PC-3 (cell line): ENCODE measurements at regions not wholly inside any gene's neighbourhood (a gene's known extent, or its start where the extent isn't known, plus 50 kb on each side); places are given as distances from the start of the nearest gene placed in this dataset.

ENCODE experiments used
- ATAC-seq: fragments of 200-7000 bp; cut with Tn5 transposase; 2 replicates; pipeline ENCODE4 v1.9.1; 2020; ENCODE audit warnings: mild to moderate bottlenecking, moderate library complexity
- BruUV-seq: library from RNA; stranded (reverse); fragments of 400-500 nt; replicated peaks from 2 replicates; lab custom pipeline; 2021; lab: Mats Ljungman, UMichigan
- CTCF ChIA-PET: fragments of 300-600 bp; sonication (Branson Sonifier 250); formaldehyde crosslinking; loops from one replicate; lab custom pipeline; 2022; ENCODE audit warnings: antibody characterized with exemption; lab: Charles Lee
- POLR2A ChIA-PET: fragments of 300-600 bp; sonication (Branson Sonifier 250); formaldehyde crosslinking; loops from one replicate; lab custom pipeline; 2022; ENCODE audit warnings: antibody characterized with exemption; ENCODE audit not compliant: unreplicated experiment; lab: Charles Lee
- DNase-seq: peaks from one replicate; pipeline ENCODE4 v3.0.0-alpha.2; 2015
- H2AFZ ChIP-seq: fragments of 300-600 bp; sonication (generic); 2 replicates; pipeline ENCODE4 v1.6.0; 2016; ENCODE audit warnings: antibody characterized with exemption, low read length
- H3F3A ChIP-seq: fragments of 300-600 bp; sonication (generic); one replicate; pipeline ENCODE4 v1.6.0; 2017; ENCODE audit warnings: antibody characterized with exemption, low read length, control low read depth, mild to moderate bottlenecking; ENCODE audit not compliant: unreplicated experiment
- H3K27ac ChIP-seq: fragments of 300-600 bp; sonication (generic); 2 replicates; pipeline ENCODE4 v1.5.1; 2016; ENCODE audit warnings: mild to moderate bottlenecking, low read length
- H3K27me3 ChIP-seq: fragments of 300-600 bp; sonication (generic); 2 replicates; pipeline ENCODE4 v1.6.1; 2016; ENCODE audit warnings: low read length, mixed read lengths
- H3K36me3 ChIP-seq: fragments of 300-600 bp; sonication (generic); 2 replicates; pipeline ENCODE4 v1.6.1; 2016; ENCODE audit warnings: low read depth, mixed run types, low read length, mixed read lengths
- H3K4me1 ChIP-seq: fragments of 300-600 bp; sonication (generic); 2 replicates; pipeline ENCODE4 v1.5.1; 2016; ENCODE audit warnings: low read length; ENCODE audit not compliant: insufficient read depth
- H3K4me2 ChIP-seq: fragments of 300-600 bp; sonication (generic); 2 replicates; pipeline ENCODE4 v1.6.0; 2016; ENCODE audit warnings: low read length
- H3K4me3 ChIP-seq: fragments of 300-600 bp; sonication (generic); 2 replicates; pipeline ENCODE4 v1.5.1; 2016; ENCODE audit warnings: mild to moderate bottlenecking, low read length, mixed read lengths
- H3K79me2 ChIP-seq: fragments of 300-600 bp; sonication (generic); 2 replicates; pipeline ENCODE4 v1.6.1; 2017; ENCODE audit warnings: low read length, mixed read lengths
- H3K9ac ChIP-seq: fragments of 300-600 bp; sonication (generic); 2 replicates; pipeline ENCODE4 v1.6.0; 2016; ENCODE audit warnings: mild to moderate bottlenecking, low read length
- H3K9me2 ChIP-seq: fragments of 300-600 bp; sonication (generic); replicated peaks from 2 replicates; pipeline ENCODE4 v1.6.1; 2016; ENCODE audit warnings: mixed run types, low read length, mixed read lengths
- H3K9me3 ChIP-seq: fragments of 300-600 bp; sonication (generic); 2 replicates; pipeline ENCODE4 v1.6.1; 2016; ENCODE audit warnings: low read length, mixed read lengths
- H4K20me1 ChIP-seq: fragments of 300-600 bp; sonication (generic); 2 replicates; pipeline ENCODE4 v1.6.1; 2016; ENCODE audit warnings: low read length, mixed read lengths
- CTCF ChIP-seq: fragments of 300-600 bp; sonication (generic); conservative IDR thresholded peaks from 2 replicates; pipeline ENCODE4 v1.5.1; 2017; ENCODE audit warnings: antibody characterized with exemption, low read depth, mild to moderate bottlenecking, low read length
- EZH2 ChIP-seq: fragments of 300-600 bp; sonication (generic); IDR thresholded peaks from one replicate; pipeline ENCODE4 v1.6.1; 2017; ENCODE audit warnings: antibody characterized with exemption, mild to moderate bottlenecking, low read length; ENCODE audit not compliant: unreplicated experiment
- EZH2phosphoT487 ChIP-seq: fragments of 300-600 bp; sonication (generic); IDR thresholded peaks from 2 replicates; pipeline ENCODE4 v1.6.1; 2018; ENCODE audit warnings: mild to moderate bottlenecking, antibody characterized with exemption, low read length, borderline replicate concordance
- intact Hi-C: fragments of 100-400 bp; cut with micrococcal nuclease; formaldehyde crosslinking; loops from 2 replicates; pipeline ENCODE4 v1.9.0; 2023

GRCh38 chr6:100172322-100172713 is 178.3 kb upstream of the MCHR2 start:
- no peak for TF ChIP-seq EZH2
- no peak for TF ChIP-seq CTCF
- TF ChIP-seq EZH2phosphoT487: no peak
- no peaks in the 10 kb centered on the region for H4K20me1 ChIP-seq
- H3K79me2 ChIP-seq: no peaks in the 10 kb centered on the region
- H2AFZ ChIP-seq: no peak overlapping the region
- H3K9ac ChIP-seq: no peak overlapping the region
- no peaks in the 10 kb centered on the region for H3K9me2 ChIP-seq
- no peaks in the 10 kb centered on the region for H3K27me3 ChIP-seq
- ChIA-PET CTCF (no interaction called here), POLR2A (no interaction called here)
- no peak overlapping the region for H3K4me3 ChIP-seq
- no peaks in the 10 kb centered on the region for H3F3A ChIP-seq
- intact Hi-C loops: loop anchor here (10.0 kb wide), 1 partner anchor 212 kb away; no protein-coding TSS in a partner anchor
- H3K27ac ChIP-seq: no peak overlapping the region
- peaks cover 31% of the 10 kb centered on the region for H3K4me1 ChIP-seq
- BruUV-seq: no TSS peak
- H3K4me2 ChIP-seq: no peak overlapping the region
- no peak for ATAC-seq
- no peak for DNase-seq
- H3K36me3 ChIP-seq: no peaks in the 10 kb centered on the region
- H3K9me3 ChIP-seq: no peaks in the 10 kb centered on the region

- DNase-seq (no peak), ATAC-seq (no peak)
- no TSS peak for BruUV-seq
- Histone ChIP-seq H3K36me3 (no peaks in the 10 kb centered on the region), H3K9ac (no peak overlapping the region), H3K9me2 (no peaks in the 10 kb centered on the region), H3K4me2 (no peak overlapping the region), H3K27me3 (no peaks in the 10 kb centered on the region), H2AFZ (no peak overlapping the region), H3K4me1 (peaks cover 25% of the 10 kb centered on the region), H3K4me3 (no peak overlapping the region), H3K27ac (no peak overlapping the region), H3F3A (no peaks in the 10 kb centered on the region), H4K20me1 (no peaks in the 10 kb centered on the region), H3K79me2 (no peaks in the 10 kb centered on the region), H3K9me3 (no peaks in the 10 kb centered on the region)
- intact Hi-C loops: loop anchor here (10.0 kb wide), 1 partner anchor 213 kb away; no protein-coding TSS in a partner anchor
- ChIA-PET CTCF (no interaction called here), POLR2A (interaction anchor here (0.5 kb wide), 1 partner anchor 96 kb away, joined by 5 read pairs; no protein-coding TSS in a partner anchor)
- no peak for TF ChIP-seq EZH2phosphoT487
- TF ChIP-seq EZH2: no peak
- TF ChIP-seq CTCF: no peak
Measured at GRCh38 chr6:100171533-100172321, 177.7 kb upstream of the MCHR2 start.

- Histone ChIP-seq H3K4me1 (no peaks in the 10 kb centered on the region), H3K4me3 (no peak overlapping the region), H2AFZ (no peak overlapping the region), H3K4me2 (no peak overlapping the region), H3F3A (no peaks in the 10 kb centered on the region), H3K9me2 (no peaks in the 10 kb centered on the region), H3K79me2 (no peaks in the 10 kb centered on the region), H3K36me3 (no peaks in the 10 kb centered on the region), H3K27me3 (no peaks in the 10 kb centered on the region), H3K9me3 (no peaks in the 10 kb centered on the region), H3K9ac (no peak overlapping the region), H3K27ac (no peak overlapping the region), H4K20me1 (no peaks in the 10 kb centered on the region)
- ChIA-PET CTCF (no interaction called here), POLR2A (no interaction called here)
- TF ChIP-seq EZH2phosphoT487: no peak
- TF ChIP-seq EZH2: no peak
- TF ChIP-seq CTCF: no peak
- ATAC-seq (no peak), DNase-seq (no peak)
- intact Hi-C loops: no loop called here
- no TSS peak for BruUV-seq
Measured at GRCh38 chr6:100168148-100168547, 174.1 kb upstream of the MCHR2 start.
